C1 segment of cervical spinal cord (tissue), 14 donors: ENCODE measurements at regions not wholly inside any gene's neighbourhood (a gene's known extent, or its start where the extent isn't known, plus 50 kb on each side); places are given as distances from the start of the nearest gene placed in this dataset.

Experiments used
- DNase-seq, 14 donors: peaks; one replicate each; lab custom pipeline; 2025; lab: John Stamatoyannopoulos, UW

DNA sequence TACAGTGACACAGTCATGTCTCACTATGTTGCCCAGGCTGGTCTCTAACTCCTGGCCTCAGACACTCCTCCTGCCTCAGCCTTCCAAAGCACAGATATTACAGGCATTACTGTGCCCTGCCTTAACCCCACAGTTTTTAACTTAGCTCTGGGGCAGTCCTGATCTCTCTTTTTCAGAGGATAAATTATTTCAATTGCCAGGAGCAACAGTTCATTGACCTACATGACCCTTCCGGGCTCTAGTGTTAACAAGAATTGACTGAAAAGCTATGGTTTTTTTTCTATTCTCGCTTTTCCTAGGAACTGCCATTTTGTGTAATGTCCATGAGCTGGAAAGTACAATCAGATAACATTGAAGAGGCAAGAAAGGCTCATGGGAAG, 92.8 kb downstream of the HNRNPLL start:
- no peak for DNase-seq

- no peak for DNase-seq
Observed at GRCh38 chr2:38509314-38509946, 93.3 kb downstream of the HNRNPLL start.

- DNase-seq = peak in 9 of 14 donors; percentile 13 to 46 (median 29)
Observed at GRCh38 chr2:38508311-38509039, 94.3 kb downstream of the HNRNPLL start.

GRCh38 chr2:38507712-38508111, 95.0 kb downstream of the HNRNPLL start:
- DNase-seq = no peak

GRCh38 chr2:38505779-38506178, 96.9 kb downstream of the HNRNPLL start:
- peak in 1 of 14 donors; percentile 3 for DNase-seq

DNA sequence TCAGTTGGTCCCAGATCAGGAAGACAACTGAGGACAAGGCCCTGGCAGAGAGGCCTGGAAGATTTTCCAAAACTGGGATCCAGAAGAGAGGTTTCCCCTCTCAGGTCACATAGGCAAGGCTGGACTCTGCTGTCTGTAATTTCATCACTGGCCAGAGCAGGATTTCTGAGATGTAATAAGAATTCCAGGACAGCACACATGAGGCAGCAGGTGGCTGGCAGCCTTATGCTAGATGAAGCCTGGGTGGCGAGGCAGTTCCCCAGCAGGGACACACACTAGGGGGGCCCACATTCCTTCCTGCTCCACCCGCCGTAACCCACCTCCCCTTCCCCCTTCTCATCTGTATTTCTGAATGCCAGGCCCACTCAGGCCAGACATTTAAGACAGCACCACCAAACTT, 98.6 kb downstream of the HNRNPLL start:
- DNase-seq = no peak

- no peak for DNase-seq
Observed at GRCh38 chr2:38502107-38502506, 100.6 kb downstream of the HNRNPLL start.

DNA sequence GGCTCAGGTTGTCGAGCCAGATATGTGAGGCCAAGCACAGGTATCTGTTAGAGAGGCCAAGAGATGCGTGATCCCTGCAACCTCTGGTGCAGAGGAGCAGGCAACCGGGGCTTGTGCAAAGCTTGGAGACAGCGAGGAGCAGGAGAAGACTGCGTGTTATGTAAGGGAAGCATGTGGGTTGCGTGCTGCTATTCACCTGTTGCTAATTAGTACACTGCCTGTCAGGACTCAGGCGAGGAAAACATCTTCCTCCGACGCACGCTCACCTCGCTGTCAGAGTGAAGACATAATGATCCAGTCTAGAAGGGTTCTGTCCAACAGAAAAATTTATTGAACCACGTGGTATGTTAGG, 102.5 kb downstream of the HNRNPLL start:
- DNase-seq = no peak

DNA sequence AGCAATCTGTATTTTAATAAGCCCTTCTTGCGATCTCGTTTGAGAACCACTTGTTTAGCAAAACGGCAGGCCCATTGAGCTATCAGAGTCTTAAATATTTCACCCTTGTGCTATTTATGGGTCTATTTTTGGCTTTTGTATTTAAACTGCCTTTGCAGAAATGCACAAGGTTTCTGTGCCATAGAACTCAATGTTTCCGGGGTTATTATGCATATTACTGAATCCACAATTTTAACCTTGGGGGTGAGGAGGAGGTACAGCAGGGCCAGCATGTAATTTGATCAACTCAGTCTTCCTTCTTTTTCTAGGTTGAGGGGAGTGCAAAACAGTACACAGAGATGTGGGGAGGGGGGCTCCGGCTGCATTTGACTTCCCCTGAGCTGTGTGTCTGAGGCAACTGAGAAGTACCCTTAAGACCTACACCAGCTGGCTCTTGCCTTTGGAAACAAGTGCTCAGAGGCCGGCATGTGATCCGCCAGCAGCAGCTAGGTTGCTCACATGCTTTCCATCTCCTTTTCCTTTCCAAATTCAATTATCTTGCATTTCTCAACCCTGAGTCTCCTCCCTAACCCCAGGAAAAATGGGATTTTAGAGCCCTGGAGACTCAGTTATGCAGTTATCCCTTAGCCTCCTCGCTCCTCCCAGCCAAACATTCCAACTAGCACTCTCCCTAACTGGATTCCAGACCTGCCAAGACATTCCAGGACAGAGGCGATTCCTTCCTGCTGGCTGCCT, 103.0 kb downstream of the HNRNPLL start:
- no peak for DNase-seq

DNA sequence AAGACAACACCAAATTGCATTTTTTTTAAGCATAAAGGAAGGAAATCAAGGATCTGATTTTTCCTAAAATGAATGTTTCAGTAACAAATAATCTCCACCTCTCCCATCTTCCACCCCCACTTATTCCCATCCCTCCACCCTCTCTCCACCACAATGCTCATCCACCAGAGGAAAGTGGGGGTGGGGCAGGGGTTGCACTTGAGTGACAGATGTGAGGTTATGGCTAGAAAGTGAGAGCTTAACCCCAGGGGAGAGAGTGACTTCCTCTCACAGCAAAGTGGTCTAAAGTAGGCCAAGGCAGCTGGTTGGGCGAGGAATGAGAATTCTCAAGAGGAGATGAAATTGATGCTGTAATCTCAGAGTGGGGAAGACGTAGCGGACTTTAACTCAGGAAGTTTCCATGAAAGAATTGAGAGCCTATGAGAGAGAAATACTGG, 104.7 kb downstream of the HNRNPLL start:
- no peak for DNase-seq

DNA sequence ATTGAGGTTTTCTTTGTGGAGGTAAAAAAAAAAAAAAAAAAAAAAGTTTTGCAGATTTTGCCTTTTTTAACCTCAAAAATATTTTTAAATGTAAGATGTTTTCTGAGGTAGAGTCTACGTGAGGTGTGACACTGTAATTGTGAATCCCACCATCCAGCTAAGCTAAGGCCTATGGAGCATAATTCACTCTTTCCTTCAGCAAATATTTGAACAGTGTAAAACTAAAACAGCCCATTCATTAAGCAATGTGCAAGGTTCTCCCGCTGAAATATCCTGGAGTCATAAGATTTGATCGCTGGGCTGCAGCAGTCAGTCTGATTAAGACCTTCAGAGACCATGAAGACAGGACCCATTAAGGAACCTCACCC, 105.1 kb downstream of the HNRNPLL start:
- DNase-seq = no peak

- DNase-seq = peak in 1 of 14 donors; percentile 2
Observed at GRCh38 chr2:38496927-38497669, 105.6 kb downstream of the HNRNPLL start.

DNA sequence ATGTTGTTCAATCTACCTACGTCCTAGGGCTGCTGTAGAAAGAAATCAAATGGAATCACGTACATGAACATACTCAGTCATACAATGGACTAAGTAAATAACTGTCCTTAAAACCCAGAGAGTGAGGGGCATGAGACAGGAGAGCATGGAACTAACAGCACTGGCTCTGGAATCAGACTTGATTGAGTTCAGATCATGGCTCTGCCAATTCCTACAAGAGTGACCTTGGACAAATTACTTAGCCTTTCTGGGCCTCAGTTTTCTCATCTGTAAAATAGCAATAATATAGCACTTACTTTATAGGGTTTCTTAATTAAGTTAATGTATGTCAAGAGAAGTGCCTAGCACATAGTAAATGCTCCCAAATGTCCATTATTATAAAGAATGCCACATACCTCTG, 106.8 kb downstream of the HNRNPLL start:
- no peak for DNase-seq

GRCh38 chr2:38494394-38494793, 108.3 kb downstream of the HNRNPLL start:
- DNase-seq = no peak

DNA sequence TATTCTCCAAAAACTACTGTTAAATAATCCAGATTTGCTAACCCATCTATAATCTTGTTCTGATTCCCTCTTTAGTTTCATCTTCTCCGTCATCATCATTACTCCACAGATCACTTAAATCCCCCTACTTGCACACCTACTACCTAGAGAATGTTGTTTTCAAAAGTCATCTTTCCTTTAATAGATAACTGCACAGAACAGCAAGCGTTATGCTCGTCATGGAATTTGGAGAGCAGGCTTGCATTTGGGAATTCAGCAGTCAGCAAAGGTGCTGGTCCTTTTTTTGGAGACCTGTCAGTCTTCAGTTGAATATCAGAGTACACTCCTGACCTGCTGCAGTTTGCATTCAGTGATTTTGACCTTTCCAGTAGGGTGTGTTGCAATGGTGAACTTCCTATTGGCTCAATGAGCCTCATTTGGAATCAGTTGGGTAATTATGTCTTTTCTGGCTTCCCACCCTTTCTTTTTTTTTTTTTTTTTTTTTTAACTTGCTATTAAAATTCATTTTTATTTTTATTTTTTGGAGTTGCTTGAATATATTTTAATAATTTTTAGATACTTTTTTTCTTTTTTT, 110.6 kb downstream of the HNRNPLL start:
- DNase-seq = no peak

GRCh38 chr2:38491436-38491835, 111.3 kb downstream of the HNRNPLL start:
- no peak for DNase-seq

- DNase-seq = no peak
Observed at GRCh38 chr2:38489846-38490245, 112.8 kb upstream of the ATL2 start.

GRCh38 chr2:38487852-38488251, 110.8 kb upstream of the ATL2 start:
- no peak for DNase-seq

DNA sequence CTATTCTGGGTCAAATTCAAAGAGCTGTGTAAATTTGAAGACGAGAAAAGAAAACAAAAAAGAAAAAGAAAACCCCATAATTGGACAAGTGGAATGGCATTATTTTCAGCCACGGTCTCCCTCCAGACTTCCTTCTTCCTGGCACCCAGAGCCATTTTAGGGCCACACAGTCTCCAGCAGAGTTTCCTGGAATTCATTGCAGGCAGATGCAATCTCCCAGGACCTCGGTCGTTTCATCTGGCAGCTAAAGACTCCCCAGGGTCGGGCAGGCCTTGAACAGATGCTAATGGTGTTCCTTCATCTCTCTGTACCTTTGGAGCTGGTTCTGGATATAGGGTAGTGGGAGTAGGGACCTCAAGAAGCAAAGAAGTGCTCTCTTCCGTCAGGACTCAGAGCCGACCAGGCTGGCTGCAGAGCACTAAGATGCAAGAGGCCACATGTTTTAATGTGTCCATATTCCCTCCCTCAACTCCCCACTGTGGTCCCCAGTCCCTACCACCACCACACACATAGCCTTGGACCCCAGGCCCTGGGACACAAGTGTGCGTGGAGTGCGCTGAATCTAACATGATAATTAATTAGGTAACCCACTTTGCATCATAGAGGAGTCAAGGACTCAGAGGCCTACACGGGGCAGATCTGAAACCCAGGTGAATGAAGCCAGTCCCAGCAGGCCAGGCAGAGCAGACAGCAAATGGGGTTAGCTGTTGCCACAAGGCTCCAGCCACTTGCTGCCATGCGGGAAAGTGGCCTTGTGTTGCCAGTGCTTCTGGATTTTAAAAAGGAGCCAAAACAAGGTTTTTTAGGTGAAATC, 109.3 kb upstream of the ATL2 start:
- DNase-seq = no peak

- no peak for DNase-seq
Observed at GRCh38 chr2:38485734-38486133, 108.7 kb upstream of the ATL2 start.

- no peak for DNase-seq
Observed at GRCh38 chr2:38484957-38485356, 107.9 kb upstream of the ATL2 start.
